ENCODE measurements at regions not wholly inside any gene's neighbourhood (a gene's known extent, or its start where the extent isn't known, plus 50 kb on each side); places are given as distances from the start of the nearest gene placed in this dataset.

- CTCF ChIA-PET (ENCODE audit: partially characterized antibody), result interaction anchor here (0.8 to 1.8 kb wide), 2 partner anchors 19 to 136 kb away, joined by 3 to 4 read pairs; no protein-coding TSS in a partner anchor
- Histone ChIP-seq H2BK12ac (ENCODE audit: low read depth, low read length) (no peak overlapping the region), H3K56ac (replicated peaks; ENCODE audit: insufficient read length, low read depth, low read length) (no peak overlapping the region), H3K4ac (replicated peaks; ENCODE audit: insufficient read length, low read depth, low read length) (no peak overlapping the region), H3K27ac (ENCODE audit: low read depth, low read length) (no peak overlapping the region), H3K27me3 (replicated peaks in 1 of 4; ENCODE audit: control insufficient read depth in 3 of 4, extremely low read depth in 1 of 4, insufficient read depth in 3 of 4, low read length in 3 of 4) (no peaks in the 10 kb centered on the region), H3K4me1 (replicated peaks in 1 of 4; ENCODE audit: control insufficient read depth in 3 of 4, insufficient read depth in 4 of 4, low read length in 3 of 4) (no peaks in the 10 kb centered on the region), H3K23ac (ENCODE audit: insufficient read length) (no peak overlapping the region), H4K20me1 (replicated peaks in 1 of 2; ENCODE audit: control insufficient read depth in 1 of 2, insufficient read depth in 2 of 2, low read length in 2 of 2) (no peaks in the 10 kb centered on the region), H2BK15ac (ENCODE audit: low read length) (no peak overlapping the region), H3K4me3 (ENCODE audit: extremely low read depth in 1 of 4, insufficient read depth in 2 of 4, low read depth in 3 of 4, low read length in 4 of 4) (no peak overlapping the region), H2BK20ac (ENCODE audit: low read length) (no peak overlapping the region), H3K79me2 (ENCODE audit: control insufficient read depth in 1 of 2, insufficient read depth in 2 of 2, low read length in 2 of 2) (no peaks in the 10 kb centered on the region), H3K4me2 (ENCODE audit: insufficient read depth in 1 of 2, low read depth in 2 of 2, low read length in 2 of 2) (no peak overlapping the region), H3K79me1 (ENCODE audit: low read depth, low read length) (no peaks in the 10 kb centered on the region), H3K9ac (replicated peaks in 1 of 4; ENCODE audit: extremely low read depth in 1 of 4, low read depth in 3 of 4, low read length in 3 of 4) (no peak overlapping the region), H3K18ac (ENCODE audit: extremely low read depth, low read length) (no peak overlapping the region), H3K23me2 (ENCODE audit: low read depth, low read length) (no peaks in the 10 kb centered on the region; the same call in 1 of the 2 replicates), H4K5ac (ENCODE audit: insufficient read length, low read depth, low read length) (no peak overlapping the region), H3K14ac (ENCODE audit: insufficient read length) (no peak overlapping the region), H4K91ac (replicated peaks; ENCODE audit: insufficient read length, low read length) (no peak overlapping the region), H4K8ac (ENCODE audit: extremely low read depth, insufficient read depth, low read length) (no peak overlapping the region), H2BK5ac (ENCODE audit: low read depth, low read length) (no peak overlapping the region), H3K9me3 (ENCODE audit: insufficient read depth in 2 of 2, low read depth in 1 of 2, low read length in 1 of 2) (peaks cover 0 to 2% of the 10 kb centered on the region in 2 experiments; a peak in 1 of 4 replicates), H2BK120ac (replicated peaks; ENCODE audit: low read depth, low read length) (no peak overlapping the region), H3K36me3 (ENCODE audit: control insufficient read depth in 2 of 4, insufficient read depth in 4 of 4, low read length in 3 of 4) (no peaks in the 10 kb centered on the region; a peak in 1 of 8 replicates), H2AK5ac (ENCODE audit: low read depth, low read length) (no peak overlapping the region), H2AFZ (ENCODE audit: low read length) (no peak overlapping the region)
- POLR2A ChIA-PET (ENCODE audit: partially characterized antibody), result no interaction called here
- FAIRE-seq (no peak), DNase-seq (ENCODE audit: low read depth in 1 of 2, low spot score in 2 of 2) (no peak)
- WGBS, 2 experiments (ENCODE audit: extremely low coverage in 1 of 2, insufficient coverage in 1 of 2, insufficient read length in 1 of 2, insufficient replicate concordance in 2 of 2, low coverage in 1 of 2, low lambda C conversion rate in 2 of 2, missing lambda C conversion rate in 1 of 2), result 79% methylated on average over 4 of the region's 4 CpGs; no CpG with 5 or more reads in 1 of the 2 experiments
- no peak for TF ChIP-seq NANOG (IDR thresholded peaks at IDR 0.05; ENCODE audit: insufficient read depth, low read depth, low read length, poor library complexity, severe bottlenecking)
- TF ChIP-seq JUND (IDR thresholded peaks at IDR 0.05; ENCODE audit: low read length), result no peak
- TF ChIP-seq MAX (IDR thresholded peaks at IDR 0.05), result no peak
- TF ChIP-seq ASH2L (IDR thresholded peaks at IDR 0.05; ENCODE audit: low read length), result no peak
- no peak for TF ChIP-seq TAF7 (optimal IDR thresholded peaks at IDR 0.05; ENCODE audit: borderline replicate concordance, low read depth, low read length)
- TF ChIP-seq KDM4A (IDR thresholded peaks at IDR 0.05; ENCODE audit: low read depth, low read length, severe bottlenecking), result no peak
- TF ChIP-seq SAP30 (IDR thresholded peaks at IDR 0.05; ENCODE audit: insufficient read depth, insufficient replicate concordance, low read length), result no peak
- TF ChIP-seq RBBP5 (IDR thresholded peaks at IDR 0.05; ENCODE audit: borderline replicate concordance, low read depth, low read length), result no peak
These were observed 55.0 kb upstream of the AGR3 start for GRCh38 chr7:16936626-16937422.
